ENCODE measurements at regions not wholly inside any gene's neighbourhood (a gene's known extent, or its start where the extent isn't known, plus 50 kb on each side); places are given as distances from the start of the nearest gene placed in this dataset.
"Not testable (repeated sequence)": the region's sequence is repeated elsewhere in the genome, so short reads cannot be mapped to it uniquely, and the experiment has no call there.

- TF ChIP-seq POLR2AphosphoS5 (IDR thresholded peaks at IDR 0.05; ENCODE audit: low read depth, low read length); POLR2A (IDR thresholded peaks at IDR 0.05; ENCODE audit: low read depth, low read length); TAF1 (IDR thresholded peaks at IDR 0.05; ENCODE audit: borderline replicate concordance, low read depth, low read length): not testable (repeated sequence)
Measured at GRCh38 chr2:36180293-36180692, 175.3 kb upstream of the CRIM1 start.
